Fibroblast of mammary gland (primary cell): ENCODE measurements at regions not wholly inside any gene's neighbourhood (a gene's known extent, or its start where the extent isn't known, plus 50 kb on each side); places are given as distances from the start of the nearest gene placed in this dataset.

ENCODE experiments used
- DNase-seq: peaks from one replicate; pipeline ENCODE4 v3.0.0-alpha.2; 2010; ENCODE audit warnings: low read depth
- H3K4me3 ChIP-seq: 2 replicates; pipeline ENCODE4 v1.5.1; 2011; ENCODE audit warnings: low read depth, mild to moderate bottlenecking, low read length, moderate library complexity; ENCODE audit not compliant: control insufficient read depth
- TF ChIP-seq, protein P1 (sequence below): conservative IDR thresholded peaks from 2 replicates; pipeline ENCODE4 v1.5.1; 2011; ENCODE audit warnings: low read depth, low read length, inconsistent platforms; ENCODE audit not compliant: control insufficient read depth, insufficient read depth

DNA sequence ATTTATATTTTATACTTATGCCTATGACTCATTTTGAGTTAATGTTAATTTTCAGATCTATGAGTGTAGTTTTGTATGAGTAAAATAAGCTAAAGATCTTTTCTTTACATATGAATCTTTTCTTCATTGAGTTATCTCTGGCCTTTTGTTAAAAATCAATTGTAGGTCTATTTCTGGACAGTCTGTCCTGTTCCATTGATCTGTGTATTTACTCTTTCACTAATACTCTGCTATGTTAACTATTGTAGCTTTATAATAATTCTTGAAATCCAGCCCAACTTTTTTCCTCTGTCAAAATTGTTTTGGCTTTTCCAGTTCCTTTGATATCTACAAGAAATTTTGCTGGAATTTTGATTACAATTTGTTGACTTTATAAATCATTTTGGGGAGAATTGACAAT is 177.0 kb downstream of the RBM46 start:
- no peak for DNase-seq
- H3K4me3 ChIP-seq: no peak overlapping the region
- TF ChIP-seq, protein P1, sequence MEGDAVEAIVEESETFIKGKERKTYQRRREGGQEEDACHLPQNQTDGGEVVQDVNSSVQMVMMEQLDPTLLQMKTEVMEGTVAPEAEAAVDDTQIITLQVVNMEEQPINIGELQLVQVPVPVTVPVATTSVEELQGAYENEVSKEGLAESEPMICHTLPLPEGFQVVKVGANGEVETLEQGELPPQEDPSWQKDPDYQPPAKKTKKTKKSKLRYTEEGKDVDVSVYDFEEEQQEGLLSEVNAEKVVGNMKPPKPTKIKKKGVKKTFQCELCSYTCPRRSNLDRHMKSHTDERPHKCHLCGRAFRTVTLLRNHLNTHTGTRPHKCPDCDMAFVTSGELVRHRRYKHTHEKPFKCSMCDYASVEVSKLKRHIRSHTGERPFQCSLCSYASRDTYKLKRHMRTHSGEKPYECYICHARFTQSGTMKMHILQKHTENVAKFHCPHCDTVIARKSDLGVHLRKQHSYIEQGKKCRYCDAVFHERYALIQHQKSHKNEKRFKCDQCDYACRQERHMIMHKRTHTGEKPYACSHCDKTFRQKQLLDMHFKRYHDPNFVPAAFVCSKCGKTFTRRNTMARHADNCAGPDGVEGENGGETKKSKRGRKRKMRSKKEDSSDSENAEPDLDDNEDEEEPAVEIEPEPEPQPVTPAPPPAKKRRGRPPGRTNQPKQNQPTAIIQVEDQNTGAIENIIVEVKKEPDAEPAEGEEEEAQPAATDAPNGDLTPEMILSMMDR: no peak

DNA sequence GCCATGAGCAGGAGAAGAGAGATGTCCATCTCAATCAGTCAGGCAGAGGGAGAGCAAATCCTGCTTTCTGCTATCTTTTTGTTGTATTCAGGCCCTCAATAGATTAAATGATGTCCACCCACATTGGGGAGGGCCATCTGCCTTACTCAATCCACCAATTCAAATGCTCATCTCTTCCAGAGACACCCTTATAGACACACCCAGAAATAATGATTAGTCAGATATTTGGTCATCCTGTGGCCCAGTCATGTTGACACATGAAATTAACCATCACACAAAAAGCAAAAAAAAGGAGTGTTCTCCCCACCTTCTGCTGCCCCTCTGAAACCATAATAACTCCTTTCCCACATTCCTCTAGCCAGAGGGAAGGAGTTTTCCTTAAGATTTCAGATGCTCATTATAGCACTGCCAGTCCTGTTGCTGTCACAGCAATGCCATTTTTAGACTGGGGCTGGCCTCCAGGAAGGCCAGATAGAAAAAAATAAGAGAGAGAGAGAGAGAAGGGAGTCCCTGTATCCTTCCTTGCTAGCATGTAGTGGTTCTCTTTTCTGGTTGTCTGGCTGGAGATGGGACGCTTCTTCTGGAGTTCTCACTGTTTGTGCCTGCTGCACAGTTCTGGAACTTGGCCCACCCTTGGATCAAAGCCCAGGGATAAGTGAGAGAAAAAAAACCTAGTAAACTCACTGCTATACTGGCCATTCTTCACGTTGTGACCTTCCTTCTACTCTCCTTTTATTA is 177.7 kb downstream of the RBM46 start:
- TF ChIP-seq, protein P1: no peak
- H3K4me3 ChIP-seq: no peak overlapping the region
- peak; percentile 66 for DNase-seq

DNA sequence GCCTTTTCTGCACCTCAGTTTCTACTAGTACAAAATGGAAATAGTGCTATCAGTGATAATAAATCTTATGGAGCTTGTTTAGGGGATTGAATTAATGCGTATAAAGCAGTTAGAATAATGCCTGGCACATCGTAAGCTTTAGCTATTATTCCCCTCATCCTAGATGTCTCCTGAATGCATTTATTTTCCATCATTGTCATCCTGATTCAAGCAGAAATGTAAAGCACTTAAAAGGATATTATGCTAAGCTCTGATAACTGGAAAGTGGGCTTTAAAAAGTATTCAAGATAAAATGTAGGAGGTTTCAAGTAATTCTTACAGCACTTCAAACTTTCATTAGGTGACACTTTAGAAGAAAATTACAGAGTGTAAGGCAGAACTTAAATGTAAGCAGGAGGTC is 178.7 kb downstream of the RBM46 start:
- TF ChIP-seq, protein P1: no peak
- no peak overlapping the region for H3K4me3 ChIP-seq
- DNase-seq: no peak

DNA sequence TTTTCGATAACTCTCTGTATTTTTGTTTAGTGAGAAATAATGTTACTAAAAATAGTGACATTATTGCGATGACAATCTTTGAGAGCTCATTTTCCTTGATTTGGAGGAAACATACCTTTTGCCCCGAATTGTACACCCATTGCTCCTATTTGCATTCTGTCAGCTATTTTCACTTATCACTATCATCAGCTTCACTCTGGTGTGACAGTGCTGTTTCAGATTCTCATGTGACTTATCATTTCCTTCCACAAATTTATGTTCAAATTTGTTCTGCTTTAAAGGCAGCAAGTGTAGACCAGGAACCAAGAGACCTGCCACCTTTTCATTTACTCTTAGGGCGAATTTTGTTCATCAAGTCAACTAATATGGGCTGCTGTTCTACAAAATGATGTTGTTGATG is 179.4 kb downstream of the RBM46 start:
- TF ChIP-seq, protein P1: no peak
- no peak for DNase-seq
- no peak overlapping the region for H3K4me3 ChIP-seq

DNA sequence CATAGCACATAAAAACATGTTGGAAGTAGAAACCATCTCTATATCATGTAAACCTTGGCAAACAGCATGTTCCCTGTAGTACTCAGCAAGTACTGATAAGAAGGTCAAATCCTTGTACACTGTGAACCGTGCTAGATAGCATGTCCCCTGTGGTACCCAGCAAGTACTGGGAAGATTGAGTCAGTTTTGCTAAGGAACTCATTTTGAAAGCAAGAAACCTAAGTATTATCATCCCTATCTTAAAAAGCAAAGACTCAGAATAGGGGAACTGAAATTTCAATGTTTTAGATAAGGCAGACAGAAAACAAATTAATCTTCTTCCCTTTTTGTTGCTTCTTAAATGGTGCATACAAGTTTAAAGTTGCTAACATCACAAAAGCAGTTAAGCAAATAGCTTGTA is 180.2 kb downstream of the RBM46 start:
- DNase-seq: no peak
- TF ChIP-seq, protein P1: no peak
- H3K4me3 ChIP-seq: no peak overlapping the region

DNA sequence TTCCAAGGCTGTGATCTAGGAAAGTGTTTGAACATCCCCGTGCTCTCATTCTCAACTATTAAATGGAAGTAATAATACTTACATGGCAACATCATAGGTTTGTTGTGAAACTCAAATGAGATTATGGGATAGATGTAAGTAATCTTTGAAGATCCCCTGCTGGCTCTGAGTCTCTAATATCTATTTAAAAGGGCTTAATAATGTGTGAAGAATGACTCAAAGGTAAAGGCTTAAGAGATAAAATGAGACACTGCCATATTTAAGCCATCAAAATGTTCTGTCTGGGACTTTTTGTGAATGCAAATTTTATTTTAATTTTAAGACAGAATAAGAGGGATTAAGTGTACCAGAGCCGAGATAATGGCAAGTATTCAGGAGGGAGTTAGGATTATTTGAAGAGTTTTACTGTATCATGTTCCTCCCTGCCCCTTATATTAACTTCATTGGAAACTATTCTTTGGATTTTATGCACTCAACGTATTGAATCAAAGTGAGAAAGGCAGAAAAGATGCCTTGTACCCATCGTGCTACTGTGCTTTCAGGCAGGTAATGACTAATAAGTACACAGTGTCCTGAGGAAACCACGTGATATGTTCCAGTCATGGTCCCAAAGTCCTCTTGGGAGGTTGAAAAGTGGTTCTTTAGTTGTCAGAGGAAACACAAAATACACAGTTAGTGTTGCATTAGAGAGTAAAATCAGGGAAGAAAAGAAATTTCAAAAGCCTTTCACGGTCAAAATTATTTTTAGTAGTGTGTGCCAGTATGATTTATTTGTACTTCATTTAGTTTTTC is 192.4 kb downstream of the RBM46 start:
- TF ChIP-seq, protein P1: no peak
- DNase-seq: peak; percentile 53
- H3K4me3 ChIP-seq: no peak overlapping the region
